Upper lobe of left lung (tissue), 4 donors: ENCODE measurements at regions not wholly inside any gene's neighbourhood (a gene's known extent, or its start where the extent isn't known, plus 50 kb on each side); places are given as distances from the start of the nearest gene placed in this dataset.
"Not testable (repeated sequence)": the region's sequence is repeated elsewhere in the genome, so short reads cannot be mapped to it uniquely, and the experiment has no call there.

Source experiments
- CTCF ChIP-seq, 6 experiments: fragments of 450-650 bp in 4 of 6; fragments of 200-600 bp in 2 of 6; sonication (generic) in 2 of 6; IDR thresholded peaks; one replicate each; pipeline ENCODE4 v1.5.1; 2016 to 2019; ENCODE audit warnings: antibody characterized with exemption in 6 of 6
- POLR2A ChIP-seq, 4 donors: fragments of 450-650 bp; IDR thresholded peaks; one replicate each; pipeline ENCODE4 v1.5.1; 2016 to 2017; ENCODE audit warnings: antibody characterized with exemption in 4 of 4, mild to moderate bottlenecking in 2 of 4
- POLR2AphosphoS5 ChIP-seq, 2 donors: sonication (generic); formaldehyde crosslinking; IDR thresholded peaks; one replicate each; pipeline ENCODE4 v1.5.1; 2017; ENCODE audit warnings: antibody characterized with exemption in 2 of 2

- TF ChIP-seq CTCF, POLR2AphosphoS5, POLR2A (IDR thresholded peaks at IDR 0.05): not testable (repeated sequence)
Measured at GRCh38 chr15:21724988-21725387, 152.5 kb downstream of the POTEB start.
